H9 (cell line): ENCODE measurements at regions not wholly inside any gene's neighbourhood (a gene's known extent, or its start where the extent isn't known, plus 50 kb on each side); places are given as distances from the start of the nearest gene placed in this dataset.

Source experiments
- DNase-seq: peaks from one replicate; pipeline ENCODE4 v3.0.0-alpha.2; 2017
- H2AFZ ChIP-seq: one replicate; pipeline ENCODE4 v1.6.1; 2013; ENCODE audit warnings: mild to moderate bottlenecking, low read length, control low read depth, moderate library complexity
- H2AK5ac ChIP-seq: 2 replicates; pipeline ENCODE4 v1.6.1; 2013; ENCODE audit warnings: low read length, control low read depth, mixed read lengths; ENCODE audit not compliant: insufficient read length
- H2BK120ac ChIP-seq: one replicate; pipeline ENCODE4 v1.6.1; 2013; ENCODE audit warnings: low read depth, mild to moderate bottlenecking, low read length, control low read depth, inconsistent platforms; ENCODE audit not compliant: poor library complexity, severe bottlenecking
- H2BK12ac ChIP-seq: 2 replicates; pipeline ENCODE4 v1.6.1; 2013; ENCODE audit warnings: low read length, control low read depth, mixed read lengths, low read depth; ENCODE audit not compliant: insufficient read length
- H2BK15ac ChIP-seq: 2 replicates; pipeline ENCODE4 v1.6.1; 2013; ENCODE audit warnings: low read depth, low read length, control low read depth
- H2BK20ac ChIP-seq: one replicate; pipeline ENCODE4 v1.6.1; 2013; ENCODE audit warnings: low read depth, mild to moderate bottlenecking, low read length, control low read depth, inconsistent platforms; ENCODE audit not compliant: poor library complexity, severe bottlenecking
- H2BK5ac ChIP-seq: 2 replicates; pipeline ENCODE4 v1.6.1; 2013; ENCODE audit warnings: low read length, control low read depth, mixed read lengths; ENCODE audit not compliant: insufficient read length
- H3K14ac ChIP-seq: 2 replicates; pipeline ENCODE4 v1.6.1; 2013; ENCODE audit warnings: low read length, control low read depth; ENCODE audit not compliant: insufficient read depth
- H3K18ac ChIP-seq: 2 replicates; pipeline ENCODE4 v1.6.1; 2013; ENCODE audit warnings: low read depth, mild to moderate bottlenecking, mixed read lengths, low read length, control low read depth; ENCODE audit not compliant: insufficient read length
- H3K23ac ChIP-seq: 2 replicates; pipeline ENCODE4 v1.6.1; 2013; ENCODE audit warnings: low read length, control low read depth, mixed read lengths, low read depth; ENCODE audit not compliant: insufficient read length
- H3K23me2 ChIP-seq: 2 replicates; pipeline ENCODE4 v1.6.1; 2013; ENCODE audit warnings: low read depth, mild to moderate bottlenecking, mixed read lengths, low read length, control low read depth; ENCODE audit not compliant: insufficient read length, poor library complexity, severe bottlenecking
- H3K27ac ChIP-seq: 2 replicates; pipeline ENCODE4 v1.5.1; 2013; ENCODE audit warnings: low read length, control low read depth, mixed read lengths, low read depth; ENCODE audit not compliant: insufficient read length
- H3K27me3 ChIP-seq: 2 replicates; pipeline ENCODE4 v1.6.1; 2013; ENCODE audit warnings: low read length, control low read depth, inconsistent platforms; ENCODE audit not compliant: insufficient read depth
- H3K4ac ChIP-seq: 2 replicates; pipeline ENCODE4 v1.6.1; 2013; ENCODE audit warnings: low read depth, mild to moderate bottlenecking, control low read depth, inconsistent platforms, low read length, moderate library complexity
- H3K4me1 ChIP-seq: 2 replicates; pipeline ENCODE4 v1.6.1; 2013; ENCODE audit warnings: low read length, control low read depth, inconsistent platforms; ENCODE audit not compliant: insufficient read depth
- H3K4me2 ChIP-seq: 2 replicates; pipeline ENCODE4 v1.6.1; 2013; ENCODE audit warnings: low read length, control low read depth, mixed read lengths; ENCODE audit not compliant: insufficient read length, insufficient read depth
- H3K56ac ChIP-seq: 2 replicates; pipeline ENCODE4 v1.6.1; 2013; ENCODE audit warnings: low read depth, mild to moderate bottlenecking, mixed read lengths, low read length, control low read depth; ENCODE audit not compliant: insufficient read length
- H3K79me1 ChIP-seq: 2 replicates; pipeline ENCODE4 v1.6.1; 2013; ENCODE audit warnings: low read depth, mild to moderate bottlenecking, moderate library complexity, low read length, control low read depth, inconsistent platforms; ENCODE audit not compliant: insufficient read depth, poor library complexity, severe bottlenecking
- H3K79me2 ChIP-seq: 2 replicates; pipeline ENCODE4 v1.6.1; 2013; ENCODE audit warnings: low read length, control low read depth, inconsistent platforms; ENCODE audit not compliant: insufficient read depth
- H3K9ac ChIP-seq: 2 replicates; pipeline ENCODE4 v1.6.1; 2013; ENCODE audit warnings: low read length, control low read depth, mixed read lengths; ENCODE audit not compliant: insufficient read length; ENCODE audit errors: extremely low read depth
- H3K9me3 ChIP-seq: one replicate; pipeline ENCODE4 v1.6.1; 2013; ENCODE audit warnings: low read depth, low read length, inconsistent platforms; ENCODE audit not compliant: control insufficient read depth
- H3T11ph ChIP-seq: one replicate; pipeline ENCODE4 v1.6.1; 2013; ENCODE audit warnings: mild to moderate bottlenecking, low read length, control low read depth, inconsistent platforms
- H4K20me1 ChIP-seq: one replicate; pipeline ENCODE4 v1.6.1; 2013; ENCODE audit not compliant: control insufficient read depth, insufficient read length, insufficient read depth
- H4K5ac ChIP-seq: 2 replicates; pipeline ENCODE4 v1.6.1; 2013; ENCODE audit warnings: low read depth, mild to moderate bottlenecking, mixed read lengths, low read length, control low read depth; ENCODE audit not compliant: insufficient read length
- H4K8ac ChIP-seq: replicated peaks from 2 replicates; pipeline ENCODE4 v1.6.1; 2013; ENCODE audit warnings: low read length, control low read depth, mixed read lengths, low read depth; ENCODE audit not compliant: insufficient read length
- H4K91ac ChIP-seq: 2 replicates; pipeline ENCODE4 v1.6.1; 2013; ENCODE audit warnings: low read depth, mild to moderate bottlenecking, moderate library complexity, mixed read lengths, low read length, control low read depth; ENCODE audit not compliant: insufficient read length
- H3K27ac Mint-ChIP-seq, 3 experiments: 2 replicates in 2 of 3; 3 replicates in 1 of 3; pipeline ENCODE4 v1.8.0; 2020 to 2021; ENCODE audit warnings: mixed read lengths in 3 of 3, mild to moderate bottlenecking in 1 of 3, moderate library complexity in 1 of 3
- H3K27me3 Mint-ChIP-seq: 2 replicates; pipeline ENCODE4 v1.8.0; 2021; ENCODE audit warnings: low read depth, mild to moderate bottlenecking, moderate library complexity, mixed read lengths
- H3K36me3 Mint-ChIP-seq, 3 experiments: 2 replicates in 2 of 3; 3 replicates in 1 of 3; pipeline ENCODE4 v1.8.0; 2020 to 2021; ENCODE audit warnings: low read depth in 3 of 3, mixed read lengths in 3 of 3; ENCODE audit not compliant: insufficient read depth in 1 of 3
- H3K4me1 Mint-ChIP-seq, 2 experiments: 2 replicates each; pipeline ENCODE4 v1.8.0; 2020; ENCODE audit warnings: mixed read lengths in 2 of 2
- H3K4me3 Mint-ChIP-seq, 2 experiments: 2 replicates in 1 of 2; 3 replicates in 1 of 2; pipeline ENCODE4 v1.8.0; 2020 to 2021; ENCODE audit warnings: mild to moderate bottlenecking in 2 of 2, mixed read lengths in 2 of 2, moderate library complexity in 1 of 2
- H3K9me3 Mint-ChIP-seq, 2 experiments: 2 replicates in 1 of 2; 3 replicates in 1 of 2; pipeline ENCODE4 v1.8.0; 2020; ENCODE audit warnings: mild to moderate bottlenecking in 2 of 2, mixed read lengths in 2 of 2, moderate library complexity in 1 of 2
- WGBS: extraction: QIAGEN DNeasy Blood & Tissue Kit; methylation state at CpG from one replicate; pipeline ENCODE4 v1.1.7; 2013; ENCODE audit warnings: missing lambda C conversion rate, low lambda C conversion rate, mixed read lengths; ENCODE audit not compliant: insufficient read length; ENCODE audit errors: extremely low coverage; 5-methylcytosine and 5-hydroxymethylcytosine counted together
- TF ChIP-seq, protein P1 (sequence below): fragments of 200-600 bp; sonication (generic); conservative IDR thresholded peaks from 3 replicates; pipeline ENCODE4 v1.8.0; 2021; ENCODE audit warnings: antibody characterized with exemption, mild to moderate bottlenecking

DNA sequence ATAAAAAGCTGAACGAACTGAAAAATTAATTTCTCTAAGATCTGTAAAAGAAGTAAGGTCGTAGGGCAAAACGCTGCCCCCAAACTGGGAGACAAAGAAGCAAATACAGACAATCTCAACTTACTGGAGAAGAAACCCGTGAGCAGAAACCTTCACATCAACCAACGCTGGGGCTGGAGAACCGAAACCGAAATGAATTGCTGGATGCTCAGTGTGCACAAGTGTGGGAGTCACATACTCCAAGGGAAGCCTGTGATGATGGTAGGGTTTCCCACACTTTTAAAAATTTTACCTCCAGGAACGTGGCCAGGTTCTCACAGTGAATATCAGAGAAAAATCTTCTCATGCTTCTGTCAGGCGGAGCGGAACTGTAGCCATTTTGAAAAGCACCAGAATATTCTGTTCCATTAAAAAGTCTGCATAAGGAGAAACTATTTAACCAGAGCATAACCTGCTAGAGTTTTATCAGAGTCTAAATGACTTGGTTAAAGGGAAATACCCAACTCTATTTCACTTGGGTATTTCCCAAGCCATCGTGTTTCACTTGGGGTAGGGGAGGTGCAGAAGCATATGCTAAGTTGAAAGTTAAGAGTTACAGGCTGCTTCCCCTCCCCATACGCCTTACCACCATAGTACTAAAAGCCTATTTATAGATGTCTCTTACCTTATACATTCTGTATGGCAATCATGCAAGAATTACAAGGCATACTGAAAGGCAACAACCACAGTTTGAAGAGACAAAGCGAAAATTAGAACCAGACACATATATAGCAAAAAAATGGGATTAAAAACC is 110.5 kb upstream of the SLITRK1 start:
- Histone ChIP-seq H2BK5ac (no peak overlapping the region), H3K9ac (no peak overlapping the region), H3K4me1 (no peaks in the 10 kb centered on the region), H4K91ac (no peak overlapping the region), H3K23ac (no peak overlapping the region), H3K4me2 (no peak overlapping the region), H2AK5ac (no peak overlapping the region), H4K8ac (no peak overlapping the region), H3K27me3 (no peaks in the 10 kb centered on the region), H3K18ac (no peak overlapping the region), H3K14ac (no peak overlapping the region), H4K20me1 (no peaks in the 10 kb centered on the region), H3K79me1 (no peaks in the 10 kb centered on the region), H3K23me2 (no peaks in the 10 kb centered on the region), H3K56ac (no peak overlapping the region), H4K5ac (no peak overlapping the region), H2BK15ac (no peak overlapping the region), H2BK12ac (no peak overlapping the region), H3K27ac (no peak overlapping the region), H3T11ph (no peak overlapping the region), H3K79me2 (no peaks in the 10 kb centered on the region), H3K9me3 (no peaks in the 10 kb centered on the region), H2BK120ac (no peak overlapping the region), H3K4ac (no peak overlapping the region), H2AFZ (no peak overlapping the region), H2BK20ac (no peak overlapping the region)
- no CpG with 5 or more reads among the region's 13 CpGs for WGBS
- DNase-seq: no peak
- Mint-ChIP-seq H3K27ac (no peak overlapping the region), H3K4me1 (peaks cover 10 to 14% of the 10 kb centered on the region in 2 experiments), H3K4me3 (no peak overlapping the region), H3K36me3 (no peaks in the 10 kb centered on the region), H3K27me3 (no peaks in the 10 kb centered on the region), H3K9me3 (no peaks in the 10 kb centered on the region)
- TF ChIP-seq, protein P1, sequence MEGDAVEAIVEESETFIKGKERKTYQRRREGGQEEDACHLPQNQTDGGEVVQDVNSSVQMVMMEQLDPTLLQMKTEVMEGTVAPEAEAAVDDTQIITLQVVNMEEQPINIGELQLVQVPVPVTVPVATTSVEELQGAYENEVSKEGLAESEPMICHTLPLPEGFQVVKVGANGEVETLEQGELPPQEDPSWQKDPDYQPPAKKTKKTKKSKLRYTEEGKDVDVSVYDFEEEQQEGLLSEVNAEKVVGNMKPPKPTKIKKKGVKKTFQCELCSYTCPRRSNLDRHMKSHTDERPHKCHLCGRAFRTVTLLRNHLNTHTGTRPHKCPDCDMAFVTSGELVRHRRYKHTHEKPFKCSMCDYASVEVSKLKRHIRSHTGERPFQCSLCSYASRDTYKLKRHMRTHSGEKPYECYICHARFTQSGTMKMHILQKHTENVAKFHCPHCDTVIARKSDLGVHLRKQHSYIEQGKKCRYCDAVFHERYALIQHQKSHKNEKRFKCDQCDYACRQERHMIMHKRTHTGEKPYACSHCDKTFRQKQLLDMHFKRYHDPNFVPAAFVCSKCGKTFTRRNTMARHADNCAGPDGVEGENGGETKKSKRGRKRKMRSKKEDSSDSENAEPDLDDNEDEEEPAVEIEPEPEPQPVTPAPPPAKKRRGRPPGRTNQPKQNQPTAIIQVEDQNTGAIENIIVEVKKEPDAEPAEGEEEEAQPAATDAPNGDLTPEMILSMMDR: no peak
